OCI-LY1 (cell line): ENCODE measurements at regions not wholly inside any gene's neighbourhood (a gene's known extent, or its start where the extent isn't known, plus 50 kb on each side); places are given as distances from the start of the nearest gene placed in this dataset.

Experiments used
- H2AFZ ChIP-seq: fragments of 200-600 bp; sonication (generic), shearing (Covaris generic); 2 replicates; pipeline ENCODE4 v1.6.0; 2014; ENCODE audit warnings: antibody characterized with exemption, mild to moderate bottlenecking, low read length
- H3F3A ChIP-seq: fragments of 200-600 bp; sonication (generic), shearing (Covaris generic); 2 replicates; pipeline ENCODE4 v1.6.0; 2014; ENCODE audit warnings: mild to moderate bottlenecking, antibody characterized with exemption, low read length, moderate library complexity; ENCODE audit not compliant: insufficient read depth
- H3K27ac ChIP-seq: fragments of 200-600 bp; sonication (generic); 2 replicates; pipeline ENCODE4 v1.5.1; 2014; ENCODE audit warnings: low read length, mixed run types, mild to moderate bottlenecking, low read depth; ENCODE audit not compliant: poor library complexity, severe bottlenecking
- H3K27me3 ChIP-seq: fragments of 200-600 bp; sonication (generic); 2 replicates; pipeline ENCODE4 v1.6.0; 2014; ENCODE audit warnings: antibody characterized with exemption, mild to moderate bottlenecking, low read length, moderate library complexity; ENCODE audit not compliant: insufficient read depth
- H3K36me3 ChIP-seq: fragments of 200-600 bp; sonication (generic); 2 replicates; pipeline ENCODE4 v1.6.1; 2014; ENCODE audit warnings: mild to moderate bottlenecking, antibody characterized with exemption, low read length, moderate library complexity, mixed read lengths; ENCODE audit not compliant: insufficient read depth
- H3K4me1 ChIP-seq: fragments of 200-600 bp; sonication (generic); 2 replicates; pipeline ENCODE4 v1.5.1; 2014; ENCODE audit warnings: mild to moderate bottlenecking, low read length, moderate library complexity; ENCODE audit not compliant: insufficient read depth, severe bottlenecking
- H3K4me2 ChIP-seq: fragments of 200-600 bp; sonication (generic), shearing (Covaris generic); 2 replicates; pipeline ENCODE4 v1.6.1; 2014; ENCODE audit warnings: low read length
- H3K4me3 ChIP-seq: fragments of 200-600 bp; sonication (generic); 2 replicates; pipeline ENCODE4 v1.5.1; 2014; ENCODE audit warnings: low read length, low read depth, mild to moderate bottlenecking, mixed read lengths; ENCODE audit not compliant: poor library complexity, severe bottlenecking
- H3K79me2 ChIP-seq: fragments of 200-600 bp; shearing (Covaris generic); 2 replicates; pipeline ENCODE4 v1.6.1; 2016; ENCODE audit warnings: mixed run types, low read length, mixed read lengths; ENCODE audit not compliant: insufficient read depth
- H3K9ac ChIP-seq: fragments of 200-600 bp; sonication (generic), shearing (Covaris generic); 2 replicates; pipeline ENCODE4 v1.6.1; 2014; ENCODE audit warnings: mild to moderate bottlenecking, low read length, mixed read lengths
- H3K9me2 ChIP-seq: fragments of 200-600 bp; sonication (generic), shearing (Covaris generic); 2 replicates; pipeline ENCODE4 v1.6.1; 2014; ENCODE audit warnings: low read depth, mild to moderate bottlenecking, low read length, mixed read lengths
- H3K9me3 ChIP-seq: fragments of 200-600 bp; shearing (Covaris generic); 2 replicates; pipeline ENCODE4 v1.6.1; 2014; ENCODE audit warnings: low read length, mixed read lengths
- H4K20me1 ChIP-seq: fragments of 200-600 bp; sonication (generic), shearing (Covaris generic); 2 replicates; pipeline ENCODE4 v1.6.0; 2016; ENCODE audit warnings: mild to moderate bottlenecking, low read length; ENCODE audit not compliant: insufficient read depth
- CTCF ChIP-seq: fragments of 200-600 bp; sonication (generic), shearing (Covaris generic); IDR thresholded peaks from 2 replicates; pipeline ENCODE4 v1.5.1; 2017; ENCODE audit warnings: mild to moderate bottlenecking, antibody characterized with exemption, low read length, moderate library complexity, mixed read lengths
- EZH2 ChIP-seq: fragments of 200-600 bp; sonication (generic), shearing (Covaris generic); IDR thresholded peaks from 2 replicates; pipeline ENCODE4 v1.8.0; 2017; ENCODE audit warnings: borderline replicate concordance, mixed run types, mild to moderate bottlenecking, antibody characterized with exemption, low read length, moderate library complexity, mixed read lengths

GRCh38 chr4:156497486-156497885 is 474.1 kb downstream of the PDGFC start:
- H3K27me3 ChIP-seq: no peaks in the 10 kb centered on the region
- H3K4me2 ChIP-seq: no peak overlapping the region
- H3K9me3 ChIP-seq: no peaks in the 10 kb centered on the region
- no peak overlapping the region for H3K9ac ChIP-seq
- H4K20me1 ChIP-seq: no peaks in the 10 kb centered on the region
- H3K9me2 ChIP-seq: no peaks in the 10 kb centered on the region
- no peaks in the 10 kb centered on the region for H3K4me1 ChIP-seq
- H3K27ac ChIP-seq: no peak overlapping the region
- H3F3A ChIP-seq: no peaks in the 10 kb centered on the region
- H2AFZ ChIP-seq: no peak overlapping the region
- H3K36me3 ChIP-seq: no peaks in the 10 kb centered on the region
- no peaks in the 10 kb centered on the region for H3K79me2 ChIP-seq
- TF ChIP-seq EZH2 (no peak), CTCF (no peak)
- no peak overlapping the region for H3K4me3 ChIP-seq

GRCh38 chr4:156496797-156497196 is 474.8 kb downstream of the PDGFC start:
- H3K4me2 ChIP-seq: no peak overlapping the region
- H3K9me3 ChIP-seq: no peaks in the 10 kb centered on the region
- H3K4me3 ChIP-seq: no peak overlapping the region
- no peaks in the 10 kb centered on the region for H4K20me1 ChIP-seq
- H3K9me2 ChIP-seq: no peaks in the 10 kb centered on the region
- TF ChIP-seq CTCF (no peak), EZH2 (no peak)
- no peaks in the 10 kb centered on the region for H3K4me1 ChIP-seq
- H3K27ac ChIP-seq: no peak overlapping the region
- no peaks in the 10 kb centered on the region for H3K36me3 ChIP-seq
- H3K27me3 ChIP-seq: no peaks in the 10 kb centered on the region
- H3K79me2 ChIP-seq: no peaks in the 10 kb centered on the region
- no peaks in the 10 kb centered on the region for H3F3A ChIP-seq
- H3K9ac ChIP-seq: no peak overlapping the region
- H2AFZ ChIP-seq: no peak overlapping the region

- H3K27me3 ChIP-seq: no peaks in the 10 kb centered on the region
- H3K4me3 ChIP-seq: no peak overlapping the region
- no peaks in the 10 kb centered on the region for H4K20me1 ChIP-seq
- H3F3A ChIP-seq: no peaks in the 10 kb centered on the region
- no peak overlapping the region for H3K9ac ChIP-seq
- no peaks in the 10 kb centered on the region for H3K4me1 ChIP-seq
- TF ChIP-seq CTCF (no peak), EZH2 (no peak)
- no peaks in the 10 kb centered on the region for H3K36me3 ChIP-seq
- no peak overlapping the region for H3K27ac ChIP-seq
- H3K4me2 ChIP-seq: no peak overlapping the region
- H3K9me2 ChIP-seq: no peaks in the 10 kb centered on the region
- H3K9me3 ChIP-seq: no peaks in the 10 kb centered on the region
- no peaks in the 10 kb centered on the region for H3K79me2 ChIP-seq
- no peak overlapping the region for H2AFZ ChIP-seq
Observed at GRCh38 chr4:156495836-156496235, 475.8 kb downstream of the PDGFC start.
